Medulla oblongata (tissue), 1 donor: ENCODE measurements at regions not wholly inside any gene's neighbourhood (a gene's known extent, or its start where the extent isn't known, plus 50 kb on each side); places are given as distances from the start of the nearest gene placed in this dataset.
"Not testable (repeated sequence)": the region's sequence is repeated elsewhere in the genome, so short reads cannot be mapped to it uniquely, and the experiment has no call there.

ENCODE experiments used
- DNase-seq: peaks from one replicate; pipeline ENCODE4 v3.0.0-alpha.2; 2015; ENCODE audit errors: extremely low spot score

GRCh38 chr16:87150262-87150661 lies 166.9 kb downstream of the C16orf95 start:
- no peak for DNase-seq

GRCh38 chr16:87150681-87151280 lies 166.4 kb downstream of the C16orf95 start:
- DNase-seq = no peak

GRCh38 chr16:87152221-87152755 lies 164.9 kb downstream of the C16orf95 start:
- no peak for DNase-seq

GRCh38 chr16:87153326-87153725 lies 163.9 kb downstream of the C16orf95 start:
- DNase-seq = no peak

- DNase-seq = not testable (repeated sequence)
Observed at GRCh38 chr16:87155315-87155714, 161.9 kb downstream of the C16orf95 start.

GRCh38 chr16:87156195-87156594 lies 161.0 kb downstream of the C16orf95 start:
- no peak for DNase-seq

DNA sequence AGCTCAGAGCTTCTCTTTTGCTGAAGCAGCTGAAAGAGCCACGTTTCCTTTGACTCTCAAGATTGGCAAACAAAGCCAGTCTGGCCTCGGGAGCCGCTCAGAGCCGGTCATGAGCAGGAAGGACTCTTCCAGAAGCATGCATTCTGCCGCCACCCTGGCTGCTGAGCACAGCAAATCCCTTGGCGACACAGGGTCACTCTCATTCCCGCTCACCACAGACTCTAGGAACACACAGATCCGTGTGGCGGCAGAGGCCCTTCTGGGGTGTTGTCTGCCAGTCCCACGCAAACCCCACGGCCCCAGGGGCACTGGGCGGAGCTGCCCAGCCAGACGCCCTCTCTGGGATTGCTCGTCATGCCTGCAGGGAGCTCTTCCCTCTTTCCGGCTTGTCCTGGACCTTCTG lies 157.0 kb downstream of the C16orf95 start:
- peak; percentile 9 for DNase-seq

GRCh38 chr16:87160701-87161337 lies 156.4 kb downstream of the C16orf95 start:
- no peak for DNase-seq

DNA sequence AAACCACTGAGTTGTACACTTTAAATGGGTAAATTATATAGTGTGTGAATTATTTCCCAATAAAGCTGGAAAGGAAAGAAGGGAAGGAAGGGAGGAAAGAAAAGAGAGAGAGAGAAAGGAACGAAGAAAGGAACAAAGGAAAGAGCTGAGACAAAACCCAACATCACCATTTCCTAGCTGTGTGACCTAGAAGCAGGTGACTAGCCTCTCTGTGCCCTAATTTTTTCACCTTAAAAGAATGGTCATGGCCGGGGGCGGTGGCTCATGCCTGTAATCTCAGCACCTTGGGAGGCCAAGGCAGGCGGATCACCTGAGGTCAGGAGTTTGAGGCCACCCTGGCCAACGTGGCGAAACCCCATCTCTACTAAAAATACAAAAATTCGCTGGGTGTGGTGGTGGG lies 155.8 kb downstream of the C16orf95 start:
- DNase-seq = not testable (repeated sequence)

DNA sequence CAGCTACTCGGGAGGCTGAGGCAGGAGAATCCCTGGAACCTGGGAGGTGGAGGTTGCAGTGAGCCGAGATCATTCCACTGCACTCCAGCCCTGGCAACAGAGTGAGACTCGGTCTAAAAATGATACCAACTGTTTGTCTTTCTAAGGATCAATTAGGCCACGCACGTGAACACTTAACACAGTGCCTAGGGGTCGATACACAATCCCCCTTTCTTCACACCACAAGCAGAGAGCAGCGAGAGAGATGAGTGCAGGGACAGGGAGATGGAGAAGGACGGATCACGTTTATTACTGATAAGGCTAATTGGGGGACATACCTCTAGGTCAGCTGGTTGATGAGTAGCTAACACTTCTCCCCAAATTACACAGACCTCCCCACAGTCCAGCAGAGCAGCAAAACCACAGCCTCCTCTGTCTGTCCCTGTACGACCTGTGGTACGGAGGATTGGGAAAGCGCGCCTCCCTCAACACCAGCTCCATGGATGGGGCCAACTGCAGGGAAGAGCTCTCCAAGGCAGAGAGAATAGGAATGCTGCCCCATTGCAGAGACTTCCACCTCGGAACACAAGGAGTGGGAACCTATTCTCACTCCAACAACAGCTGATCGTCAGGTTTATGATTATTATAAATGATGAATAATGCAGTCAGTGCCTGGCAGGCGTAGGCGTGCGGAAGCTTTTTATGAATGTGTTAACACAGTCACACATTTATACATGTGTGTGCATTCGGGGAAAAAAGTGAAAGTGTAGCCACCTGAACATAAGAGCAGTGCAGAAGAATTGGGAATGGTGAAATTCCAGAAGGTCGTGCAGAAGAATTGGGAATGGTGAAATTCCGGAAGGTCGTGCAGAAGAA lies 155.1 kb downstream of the C16orf95 start:
- DNase-seq = no peak

- DNase-seq = not testable (repeated sequence)
Observed at GRCh38 chr16:87162799-87163198, 154.4 kb downstream of the C16orf95 start.

DNA sequence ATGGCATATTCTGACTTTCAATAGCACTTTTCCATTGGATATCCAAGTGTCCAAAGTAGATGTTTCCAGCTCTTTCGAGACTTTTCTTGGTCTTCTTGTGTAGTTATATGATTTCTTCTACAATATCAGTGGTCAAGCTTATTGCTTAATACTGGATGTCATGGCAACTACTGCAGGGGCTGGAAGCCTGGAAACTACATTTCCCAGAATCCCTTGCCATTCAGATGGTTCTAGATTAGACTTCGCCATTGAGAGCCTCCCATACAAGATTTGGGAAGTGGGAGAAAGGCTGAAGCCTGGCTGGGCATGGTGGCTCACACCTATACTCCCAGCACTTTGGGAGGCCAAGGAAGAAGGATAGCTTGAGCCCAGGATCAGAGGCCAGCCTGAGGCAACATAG lies 153.6 kb downstream of the C16orf95 start:
- DNase-seq = no peak

DNA sequence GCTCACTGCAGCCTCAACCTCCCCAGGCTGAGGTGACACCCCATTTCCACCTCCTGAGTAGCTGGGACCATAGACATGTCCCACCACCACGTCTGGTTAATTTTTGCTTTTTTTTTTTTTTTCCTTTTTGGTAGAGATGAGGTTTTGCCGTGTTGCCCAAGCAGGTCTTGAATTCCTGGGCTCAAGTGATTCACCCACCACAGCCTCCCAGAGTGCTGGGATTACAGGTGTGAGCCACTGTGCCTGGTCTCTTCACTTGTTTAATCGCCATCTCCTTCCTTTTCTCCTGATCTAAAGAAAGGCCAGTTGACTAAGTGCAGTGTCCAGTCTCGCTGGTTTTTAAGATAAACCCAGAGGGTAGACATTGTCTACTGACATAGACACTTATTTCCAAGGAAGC lies 152.0 kb downstream of the C16orf95 start:
- DNase-seq = no peak

DNA sequence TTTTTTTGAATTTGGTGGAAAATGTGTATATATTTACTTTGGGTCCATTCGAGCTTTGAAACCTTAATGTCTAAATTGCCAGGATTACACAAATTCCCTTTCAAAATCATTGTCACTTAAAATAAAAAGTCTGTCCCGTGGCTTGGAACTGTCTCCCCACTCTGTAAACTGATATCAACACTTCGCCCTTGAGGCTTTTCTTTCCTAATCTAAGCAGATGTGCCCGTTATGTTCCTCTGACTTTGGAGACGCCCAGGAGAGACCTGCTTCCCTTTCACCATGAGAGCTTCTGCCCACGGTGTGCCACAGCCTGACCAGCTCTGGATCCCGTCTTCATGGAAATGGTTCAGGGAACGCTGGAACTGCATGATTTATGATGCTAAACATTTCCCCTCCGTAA lies 151.3 kb downstream of the C16orf95 start:
- no peak for DNase-seq

DNA sequence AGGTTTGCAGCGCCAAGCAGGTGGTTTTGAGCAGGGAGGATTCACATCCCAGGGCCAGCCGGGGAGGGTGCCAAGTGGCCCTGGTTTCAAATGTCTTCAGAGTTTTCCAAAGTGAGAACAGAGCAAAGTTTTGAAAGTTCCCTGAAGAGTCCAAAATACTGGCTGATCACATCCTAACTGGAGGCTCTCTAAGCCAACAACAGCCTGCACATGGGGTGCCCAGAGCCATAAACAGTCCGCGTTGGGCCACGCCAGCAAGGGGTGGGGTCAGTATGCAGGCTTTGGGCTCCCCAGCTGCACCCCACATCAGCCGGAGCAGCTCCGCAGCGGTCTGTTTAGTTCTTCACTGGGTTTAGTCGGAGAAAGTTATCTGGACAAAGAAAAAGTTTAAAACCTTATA lies 150.9 kb downstream of the C16orf95 start:
- no peak for DNase-seq

- DNase-seq = no peak
Observed at GRCh38 chr16:87166934-87167333, 150.3 kb downstream of the C16orf95 start.

- DNase-seq = no peak
Observed at GRCh38 chr16:87169509-87169995, 147.6 kb downstream of the C16orf95 start.

DNA sequence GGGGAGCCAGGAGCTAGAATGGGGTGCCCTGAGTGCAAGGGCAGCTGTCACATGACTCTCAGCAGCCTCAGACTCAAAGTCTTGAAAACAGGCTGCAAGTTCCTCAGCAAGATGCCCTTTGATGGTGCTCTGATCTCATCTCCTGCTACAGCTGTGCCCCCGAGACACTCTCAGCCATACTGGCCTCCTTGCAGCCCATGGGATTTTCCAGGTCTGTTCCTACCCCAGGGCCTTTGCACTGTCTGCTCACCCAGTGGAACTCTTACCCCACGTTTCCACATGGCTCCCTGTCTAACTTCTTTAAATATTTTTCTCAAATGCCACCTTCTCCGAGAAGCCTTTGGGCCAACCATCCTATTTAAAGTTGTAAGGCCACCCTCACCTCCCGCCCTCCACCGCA lies 146.9 kb downstream of the C16orf95 start:
- no peak for DNase-seq

DNA sequence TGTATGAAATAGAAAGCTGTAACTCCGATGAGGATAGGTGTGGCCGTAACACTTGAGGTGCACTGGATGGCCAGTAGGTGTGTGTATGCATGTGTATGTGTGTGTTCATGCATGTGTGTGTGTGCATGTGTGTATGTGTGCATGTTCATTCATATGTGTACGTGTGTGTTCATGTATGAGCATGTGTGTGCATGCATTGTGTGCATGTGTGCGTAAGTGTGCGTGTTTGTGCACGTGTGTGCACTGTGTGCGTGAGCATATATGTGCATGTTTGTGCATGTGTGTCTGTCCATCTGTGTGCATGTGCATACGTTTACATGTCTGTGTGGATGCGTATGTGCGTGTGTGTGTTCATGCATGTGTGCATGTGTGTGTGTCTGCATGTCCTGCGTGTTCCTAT lies 145.5 kb downstream of the C16orf95 start:
- no peak for DNase-seq

GRCh38 chr16:87172632-87173031 lies 144.6 kb downstream of the C16orf95 start:
- DNase-seq = no peak

DNA sequence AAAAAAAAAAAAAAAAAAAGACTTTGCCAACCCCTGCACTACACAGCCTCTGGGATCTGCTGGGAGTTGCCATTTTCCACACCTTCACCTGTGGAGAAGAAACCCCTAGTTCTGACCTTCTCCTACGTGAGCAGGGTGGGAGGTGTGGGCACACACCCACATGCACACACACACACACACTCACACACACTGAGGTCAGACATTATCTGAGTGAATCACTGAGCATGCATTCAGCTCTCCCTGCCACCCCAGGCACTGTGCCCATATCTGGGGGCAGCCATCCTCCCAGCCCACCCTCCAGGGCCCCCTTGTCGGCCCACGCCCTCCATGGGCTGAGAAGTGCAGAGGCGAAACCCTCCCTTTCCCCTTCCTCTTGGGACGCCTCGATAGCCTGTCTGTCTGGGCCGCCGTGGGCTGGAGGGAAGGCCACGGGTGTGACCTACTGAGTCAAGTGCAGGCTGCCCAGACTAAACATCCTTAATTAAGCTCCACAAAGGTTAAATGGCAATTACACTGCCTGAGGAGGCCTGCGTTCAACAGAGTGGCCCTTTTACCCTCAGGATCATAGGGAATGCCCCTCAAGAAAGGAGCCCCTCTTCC lies 143.8 kb downstream of the C16orf95 start:
- no peak for DNase-seq

- no peak for DNase-seq
Observed at GRCh38 chr16:87174061-87174460, 143.1 kb downstream of the C16orf95 start.
